ENCODE measurements at regions not wholly inside any gene's neighbourhood (a gene's known extent, or its start where the extent isn't known, plus 50 kb on each side); places are given as distances from the start of the nearest gene placed in this dataset.

DNA sequence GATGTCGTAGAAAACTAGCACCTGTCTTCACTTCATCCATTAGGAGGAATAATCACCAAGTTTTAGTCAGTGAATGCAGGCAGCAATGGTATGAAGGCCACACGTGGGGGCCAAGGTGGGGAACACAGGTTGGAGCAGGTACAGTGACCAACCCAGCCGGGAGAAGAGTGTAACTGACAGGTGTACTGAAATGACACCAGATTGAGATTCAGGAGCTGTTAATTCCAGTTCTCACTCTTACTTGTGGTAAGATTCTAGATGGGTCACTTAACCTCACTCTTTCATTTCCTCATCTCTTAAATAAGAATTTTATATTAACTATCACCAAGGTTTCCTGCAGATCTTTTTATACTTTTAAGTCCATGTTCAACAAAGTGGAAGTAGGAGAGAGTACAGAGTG lies 206.2 kb upstream of the PTBP2 start (continued):
- TF ChIP-seq, protein P1, sequence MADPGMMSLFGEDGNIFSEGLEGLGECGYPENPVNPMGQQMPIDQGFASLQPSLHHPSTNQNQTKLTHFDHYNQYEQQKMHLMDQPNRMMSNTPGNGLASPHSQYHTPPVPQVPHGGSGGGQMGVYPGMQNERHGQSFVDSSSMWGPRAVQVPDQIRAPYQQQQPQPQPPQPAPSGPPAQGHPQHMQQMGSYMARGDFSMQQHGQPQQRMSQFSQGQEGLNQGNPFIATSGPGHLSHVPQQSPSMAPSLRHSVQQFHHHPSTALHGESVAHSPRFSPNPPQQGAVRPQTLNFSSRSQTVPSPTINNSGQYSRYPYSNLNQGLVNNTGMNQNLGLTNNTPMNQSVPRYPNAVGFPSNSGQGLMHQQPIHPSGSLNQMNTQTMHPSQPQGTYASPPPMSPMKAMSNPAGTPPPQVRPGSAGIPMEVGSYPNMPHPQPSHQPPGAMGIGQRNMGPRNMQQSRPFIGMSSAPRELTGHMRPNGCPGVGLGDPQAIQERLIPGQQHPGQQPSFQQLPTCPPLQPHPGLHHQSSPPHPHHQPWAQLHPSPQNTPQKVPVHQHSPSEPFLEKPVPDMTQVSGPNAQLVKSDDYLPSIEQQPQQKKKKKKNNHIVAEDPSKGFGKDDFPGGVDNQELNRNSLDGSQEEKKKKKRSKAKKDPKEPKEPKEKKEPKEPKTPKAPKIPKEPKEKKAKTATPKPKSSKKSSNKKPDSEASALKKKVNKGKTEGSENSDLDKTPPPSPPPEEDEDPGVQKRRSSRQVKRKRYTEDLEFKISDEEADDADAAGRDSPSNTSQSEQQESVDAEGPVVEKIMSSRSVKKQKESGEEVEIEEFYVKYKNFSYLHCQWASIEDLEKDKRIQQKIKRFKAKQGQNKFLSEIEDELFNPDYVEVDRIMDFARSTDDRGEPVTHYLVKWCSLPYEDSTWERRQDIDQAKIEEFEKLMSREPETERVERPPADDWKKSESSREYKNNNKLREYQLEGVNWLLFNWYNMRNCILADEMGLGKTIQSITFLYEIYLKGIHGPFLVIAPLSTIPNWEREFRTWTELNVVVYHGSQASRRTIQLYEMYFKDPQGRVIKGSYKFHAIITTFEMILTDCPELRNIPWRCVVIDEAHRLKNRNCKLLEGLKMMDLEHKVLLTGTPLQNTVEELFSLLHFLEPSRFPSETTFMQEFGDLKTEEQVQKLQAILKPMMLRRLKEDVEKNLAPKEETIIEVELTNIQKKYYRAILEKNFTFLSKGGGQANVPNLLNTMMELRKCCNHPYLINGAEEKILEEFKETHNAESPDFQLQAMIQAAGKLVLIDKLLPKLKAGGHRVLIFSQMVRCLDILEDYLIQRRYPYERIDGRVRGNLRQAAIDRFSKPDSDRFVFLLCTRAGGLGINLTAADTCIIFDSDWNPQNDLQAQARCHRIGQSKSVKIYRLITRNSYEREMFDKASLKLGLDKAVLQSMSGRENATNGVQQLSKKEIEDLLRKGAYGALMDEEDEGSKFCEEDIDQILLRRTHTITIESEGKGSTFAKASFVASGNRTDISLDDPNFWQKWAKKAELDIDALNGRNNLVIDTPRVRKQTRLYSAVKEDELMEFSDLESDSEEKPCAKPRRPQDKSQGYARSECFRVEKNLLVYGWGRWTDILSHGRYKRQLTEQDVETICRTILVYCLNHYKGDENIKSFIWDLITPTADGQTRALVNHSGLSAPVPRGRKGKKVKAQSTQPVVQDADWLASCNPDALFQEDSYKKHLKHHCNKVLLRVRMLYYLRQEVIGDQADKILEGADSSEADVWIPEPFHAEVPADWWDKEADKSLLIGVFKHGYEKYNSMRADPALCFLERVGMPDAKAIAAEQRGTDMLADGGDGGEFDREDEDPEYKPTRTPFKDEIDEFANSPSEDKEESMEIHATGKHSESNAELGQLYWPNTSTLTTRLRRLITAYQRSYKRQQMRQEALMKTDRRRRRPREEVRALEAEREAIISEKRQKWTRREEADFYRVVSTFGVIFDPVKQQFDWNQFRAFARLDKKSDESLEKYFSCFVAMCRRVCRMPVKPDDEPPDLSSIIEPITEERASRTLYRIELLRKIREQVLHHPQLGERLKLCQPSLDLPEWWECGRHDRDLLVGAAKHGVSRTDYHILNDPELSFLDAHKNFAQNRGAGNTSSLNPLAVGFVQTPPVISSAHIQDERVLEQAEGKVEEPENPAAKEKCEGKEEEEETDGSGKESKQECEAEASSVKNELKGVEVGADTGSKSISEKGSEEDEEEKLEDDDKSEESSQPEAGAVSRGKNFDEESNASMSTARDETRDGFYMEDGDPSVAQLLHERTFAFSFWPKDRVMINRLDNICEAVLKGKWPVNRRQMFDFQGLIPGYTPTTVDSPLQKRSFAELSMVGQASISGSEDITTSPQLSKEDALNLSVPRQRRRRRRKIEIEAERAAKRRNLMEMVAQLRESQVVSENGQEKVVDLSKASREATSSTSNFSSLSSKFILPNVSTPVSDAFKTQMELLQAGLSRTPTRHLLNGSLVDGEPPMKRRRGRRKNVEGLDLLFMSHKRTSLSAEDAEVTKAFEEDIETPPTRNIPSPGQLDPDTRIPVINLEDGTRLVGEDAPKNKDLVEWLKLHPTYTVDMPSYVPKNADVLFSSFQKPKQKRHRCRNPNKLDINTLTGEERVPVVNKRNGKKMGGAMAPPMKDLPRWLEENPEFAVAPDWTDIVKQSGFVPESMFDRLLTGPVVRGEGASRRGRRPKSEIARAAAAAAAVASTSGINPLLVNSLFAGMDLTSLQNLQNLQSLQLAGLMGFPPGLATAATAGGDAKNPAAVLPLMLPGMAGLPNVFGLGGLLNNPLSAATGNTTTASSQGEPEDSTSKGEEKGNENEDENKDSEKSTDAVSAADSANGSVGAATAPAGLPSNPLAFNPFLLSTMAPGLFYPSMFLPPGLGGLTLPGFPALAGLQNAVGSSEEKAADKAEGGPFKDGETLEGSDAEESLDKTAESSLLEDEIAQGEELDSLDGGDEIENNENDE (IDR thresholded peaks at IDR 0.05; ENCODE audit: insufficient replicate concordance, low read length): no peak
- TF ChIP-seq BACH1 (IDR thresholded peaks at IDR 0.05; ENCODE audit: low read length) (no peak), KDM4A (IDR thresholded peaks at IDR 0.05; ENCODE audit: low read depth, low read length, severe bottlenecking) (no peak), CBX5 (IDR thresholded peaks at IDR 0.05; ENCODE audit: low read depth, low read length) (no peak), CBX8 (IDR thresholded peaks at IDR 0.05; ENCODE audit: borderline replicate concordance, low read depth, low read length) (no peak), SAP30 (IDR thresholded peaks at IDR 0.05; ENCODE audit: insufficient read depth, insufficient replicate concordance, low read length) (no peak), CHD1 (IDR thresholded peaks at IDR 0.05; ENCODE audit: low read depth, low read length) (no peak), EZH2 (IDR thresholded peaks at IDR 0.05; ENCODE audit: low read depth, low read length, severe bottlenecking) (no peak), JUN (IDR thresholded peaks at IDR 0.05; ENCODE audit: low read depth, low read length) (no peak)
- TF ChIP-seq, protein P2, sequence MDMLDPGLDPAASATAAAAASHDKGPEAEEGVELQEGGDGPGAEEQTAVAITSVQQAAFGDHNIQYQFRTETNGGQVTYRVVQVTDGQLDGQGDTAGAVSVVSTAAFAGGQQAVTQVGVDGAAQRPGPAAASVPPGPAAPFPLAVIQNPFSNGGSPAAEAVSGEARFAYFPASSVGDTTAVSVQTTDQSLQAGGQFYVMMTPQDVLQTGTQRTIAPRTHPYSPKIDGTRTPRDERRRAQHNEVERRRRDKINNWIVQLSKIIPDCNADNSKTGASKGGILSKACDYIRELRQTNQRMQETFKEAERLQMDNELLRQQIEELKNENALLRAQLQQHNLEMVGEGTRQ (IDR thresholded peaks at IDR 0.05; ENCODE audit: low read length): no peak
- TF ChIP-seq, protein P3, sequence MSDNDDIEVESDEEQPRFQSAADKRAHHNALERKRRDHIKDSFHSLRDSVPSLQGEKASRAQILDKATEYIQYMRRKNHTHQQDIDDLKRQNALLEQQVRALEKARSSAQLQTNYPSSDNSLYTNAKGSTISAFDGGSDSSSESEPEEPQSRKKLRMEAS (IDR thresholded peaks at IDR 0.05): no peak

All from H1 (cell line).